GM21381 (cell line): ENCODE measurements at regions not wholly inside any gene's neighbourhood (a gene's known extent, or its start where the extent isn't known, plus 50 kb on each side); places are given as distances from the start of the nearest gene placed in this dataset.

Experiments
- ATAC-seq: cut with Tn5 transposase; IDR thresholded peaks from one replicate; pipeline ENCODE4 v1.9.1; 2021; ENCODE audit warnings: mild to moderate bottlenecking, moderate library complexity; ENCODE audit not compliant: unreplicated experiment

- no peak for ATAC-seq
These were observed 444.8 kb downstream of the MAFB start for GRCh38 chr20:40244286-40244685.

GRCh38 chr20:40241596-40242343, 447.3 kb downstream of the MAFB start:
- ATAC-seq = no peak

GRCh38 chr20:40238511-40238910, 450.5 kb downstream of the MAFB start:
- no peak for ATAC-seq

DNA sequence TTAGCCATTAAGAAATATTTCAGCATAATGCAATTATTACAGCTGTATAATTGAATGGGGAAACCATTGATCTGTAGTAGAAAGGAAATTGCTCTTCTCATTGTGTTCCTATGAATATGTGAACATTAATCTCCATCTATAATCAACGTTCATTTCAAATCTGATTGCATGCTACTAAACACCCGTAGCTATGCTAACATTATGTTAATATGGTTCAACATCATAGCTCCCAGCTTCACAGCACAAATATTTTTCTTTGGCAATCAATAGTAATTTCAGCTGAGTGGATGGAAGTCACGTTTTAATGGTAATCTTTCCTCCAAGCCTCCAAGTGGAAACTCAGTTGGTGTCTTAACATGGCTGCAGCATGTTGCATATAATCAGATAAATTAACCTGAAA, 454.4 kb downstream of the MAFB start:
- ATAC-seq = no peak

DNA sequence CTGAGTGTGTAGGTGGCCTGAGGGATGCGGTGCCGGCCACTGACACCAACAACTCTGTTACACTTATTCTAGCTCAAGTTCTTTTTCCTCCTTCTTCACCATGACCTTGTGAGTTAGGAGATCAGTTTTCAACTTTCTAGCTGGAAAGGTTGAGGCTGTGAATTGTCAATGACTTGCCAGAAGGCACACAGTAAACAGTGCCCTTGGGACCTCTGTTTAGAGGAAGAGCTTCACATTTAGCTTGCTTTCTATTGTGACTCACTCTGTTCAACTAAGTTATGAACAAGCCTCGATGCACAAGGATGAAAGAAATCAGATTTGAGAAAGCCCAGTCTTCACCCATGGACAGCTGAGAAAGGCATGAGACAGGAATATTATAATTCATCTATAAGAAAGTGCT, 455.6 kb downstream of the MAFB start:
- ATAC-seq = no peak

GRCh38 chr20:40232756-40233155, 456.3 kb downstream of the MAFB start:
- ATAC-seq = no peak

DNA sequence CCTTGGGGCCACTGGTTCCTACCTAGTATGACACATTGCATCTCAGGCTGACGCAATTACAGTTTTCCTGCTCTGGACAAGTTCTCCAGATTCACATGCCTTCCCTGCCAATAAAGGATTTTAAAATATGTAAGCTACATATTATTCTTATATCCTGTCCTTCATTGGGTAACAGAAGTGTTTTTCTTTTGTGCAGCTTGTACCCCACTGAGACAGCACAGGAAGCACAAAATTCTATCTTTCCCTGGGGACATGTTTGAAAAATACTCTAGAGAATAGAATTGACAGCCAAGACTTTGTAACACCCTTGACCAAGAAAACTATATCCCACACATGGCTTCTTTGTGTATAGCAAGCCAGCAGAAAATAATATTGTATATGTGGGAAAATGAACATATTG, 456.8 kb downstream of the MAFB start:
- ATAC-seq = no peak

DNA sequence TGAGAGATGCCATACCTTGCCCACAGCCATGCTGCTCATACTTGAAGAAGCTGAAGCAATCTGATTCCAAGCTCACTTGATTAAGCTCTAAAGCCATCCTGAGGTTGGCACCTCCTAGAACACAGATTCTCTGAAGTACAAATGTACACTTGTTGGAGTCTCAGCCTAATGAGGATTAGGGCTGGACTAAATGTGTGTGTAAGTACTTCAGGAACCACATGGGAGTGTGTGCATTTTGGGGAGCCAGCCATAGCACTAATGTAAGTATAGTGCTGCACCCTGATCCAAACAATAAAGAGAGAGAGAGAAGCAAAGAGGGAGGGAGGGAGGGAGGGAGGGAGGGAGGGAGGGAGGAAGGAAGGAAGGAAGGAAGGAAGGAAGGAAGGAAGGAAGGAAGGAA, 458.6 kb downstream of the MAFB start:
- ATAC-seq = no peak

DNA sequence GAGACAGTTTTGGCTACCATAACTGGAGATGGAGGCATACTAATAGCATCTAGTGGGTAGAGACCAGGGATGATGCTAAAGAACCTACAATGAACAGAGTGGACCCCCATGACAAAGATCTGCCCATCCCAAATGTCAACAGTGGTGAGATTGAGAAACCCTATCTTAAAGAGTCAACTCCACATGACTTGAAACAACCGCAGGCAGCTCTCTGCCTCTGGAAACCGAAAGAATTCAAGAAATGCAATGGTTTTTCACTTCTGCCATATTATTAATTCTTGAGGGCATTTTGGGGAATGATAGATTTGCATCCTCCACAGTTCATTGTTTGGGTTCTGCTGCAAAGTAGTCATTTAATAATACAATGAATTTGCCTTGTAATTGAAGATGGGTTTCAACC, 463.4 kb downstream of the MAFB start:
- ATAC-seq = no peak

- ATAC-seq = no peak
These were observed 465.2 kb downstream of the MAFB start for GRCh38 chr20:40223810-40224209.

- ATAC-seq = no peak
These were observed 470.1 kb downstream of the MAFB start for GRCh38 chr20:40218971-40219370.

DNA sequence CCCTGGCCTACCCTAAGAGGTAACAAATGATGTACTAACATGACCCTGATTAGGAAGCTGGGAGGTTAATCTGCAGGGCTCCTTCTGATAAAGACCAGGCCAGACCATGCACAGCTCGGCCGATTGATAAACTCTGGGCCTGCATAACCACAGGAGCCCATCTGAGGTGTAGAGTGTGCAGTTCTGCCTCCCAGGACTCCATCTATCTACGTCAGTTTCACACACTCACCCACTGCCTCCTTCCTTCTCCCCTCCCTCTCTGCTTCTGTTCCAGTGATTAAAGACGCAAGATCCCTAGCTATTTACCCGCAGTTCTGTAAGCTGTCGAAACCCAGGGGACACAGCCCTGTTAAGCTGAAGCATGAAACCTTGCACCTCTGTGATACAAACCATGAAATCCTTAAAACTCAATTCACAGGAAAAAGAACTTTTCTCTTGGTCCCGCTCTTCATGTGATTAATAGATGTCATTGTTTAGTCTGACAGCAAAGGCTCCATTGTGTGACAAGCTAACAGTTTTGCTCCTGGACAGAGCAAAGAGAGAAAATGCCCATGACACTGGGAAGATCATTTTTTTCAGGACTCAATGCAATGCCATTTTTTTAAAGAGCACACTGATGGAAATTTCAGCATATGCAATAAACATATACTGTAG, 470.6 kb downstream of the MAFB start:
- ATAC-seq = no peak

DNA sequence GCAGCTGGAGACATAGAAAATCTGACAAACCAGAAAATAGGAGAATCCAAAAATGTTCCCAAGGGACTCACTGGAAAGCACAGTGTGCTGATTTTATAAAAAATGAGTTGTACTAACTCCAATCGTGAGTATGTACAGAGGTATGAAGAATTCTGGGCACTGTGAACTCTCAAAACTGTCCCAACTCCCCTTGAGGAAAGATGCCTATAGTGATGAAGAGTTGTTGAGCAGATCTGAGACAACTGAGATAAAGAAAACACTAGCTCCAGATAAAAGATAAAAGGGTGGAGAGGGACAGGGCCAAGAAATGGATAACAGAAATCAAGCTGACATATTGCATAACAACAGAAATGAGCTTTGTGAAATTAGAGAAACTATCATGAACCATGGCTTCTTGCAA, 481.4 kb downstream of the MAFB start:
- no peak for ATAC-seq

DNA sequence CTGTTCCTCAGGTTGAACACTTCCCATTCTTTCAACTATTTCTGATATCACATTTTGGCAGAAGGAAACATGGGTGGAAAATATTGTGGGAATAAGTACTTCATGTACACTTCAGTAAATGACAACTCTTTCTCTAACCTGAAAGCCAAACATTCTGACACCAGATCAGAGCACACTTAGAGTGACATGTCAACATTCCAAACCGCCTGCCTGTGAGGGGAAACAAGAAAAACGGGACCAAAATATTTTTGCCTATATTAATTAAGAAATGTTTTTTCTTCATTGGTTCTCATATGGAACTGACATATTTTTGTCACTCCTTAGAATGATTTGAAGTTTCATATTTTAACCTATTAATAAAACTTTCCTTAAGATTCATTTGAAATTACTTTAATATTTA, 483.1 kb downstream of the MAFB start:
- ATAC-seq = no peak

GRCh38 chr20:40203032-40203431, 486.0 kb downstream of the MAFB start:
- no peak for ATAC-seq

DNA sequence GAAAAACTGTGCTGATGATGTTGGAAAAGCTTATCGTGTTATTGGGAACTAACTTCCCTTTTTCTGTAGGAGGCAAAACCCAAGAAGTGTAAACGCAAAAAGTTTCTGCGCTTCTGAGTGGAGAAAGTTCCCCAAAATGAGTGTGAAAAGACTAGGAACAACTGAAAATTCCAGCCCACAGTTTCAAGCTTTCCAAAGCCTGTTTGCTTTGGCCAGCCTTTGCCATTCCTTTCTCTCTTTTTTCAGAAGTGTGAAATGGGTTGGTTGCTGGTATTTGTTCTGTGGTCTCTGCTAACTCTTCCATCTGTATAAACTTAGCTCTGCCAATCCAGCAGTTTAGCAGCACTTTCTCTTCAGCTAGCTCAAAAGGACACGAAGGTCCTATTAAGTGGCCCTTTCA, 491.3 kb downstream of the MAFB start:
- no peak for ATAC-seq

DNA sequence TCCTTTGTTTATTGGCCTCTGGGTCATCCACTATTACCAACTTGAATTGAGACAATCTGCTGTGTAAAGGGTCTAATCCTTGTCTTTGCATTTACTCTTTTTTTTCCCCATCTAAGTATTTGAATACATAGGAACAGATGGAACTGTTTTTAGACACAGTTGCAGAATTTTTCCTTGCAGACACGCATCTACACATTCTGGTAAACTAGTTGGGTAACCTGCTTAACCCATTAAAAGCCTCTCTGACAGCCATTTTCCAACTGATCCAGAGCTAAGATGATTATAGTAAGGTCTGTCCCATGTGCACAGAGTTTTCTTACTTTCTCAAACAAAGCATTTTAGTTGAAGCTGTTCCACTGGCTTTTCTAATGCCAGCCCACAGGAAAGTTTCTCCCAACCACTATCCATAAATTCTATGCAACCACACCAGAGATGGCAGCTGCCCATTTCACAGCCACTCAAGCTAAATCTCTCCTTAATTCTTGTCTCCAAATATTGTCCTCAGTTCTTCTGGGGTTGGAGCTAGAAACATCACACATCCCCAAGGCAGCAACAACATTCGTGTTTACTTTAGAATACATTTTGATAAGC, 492.1 kb downstream of the MAFB start:
- no peak for ATAC-seq

DNA sequence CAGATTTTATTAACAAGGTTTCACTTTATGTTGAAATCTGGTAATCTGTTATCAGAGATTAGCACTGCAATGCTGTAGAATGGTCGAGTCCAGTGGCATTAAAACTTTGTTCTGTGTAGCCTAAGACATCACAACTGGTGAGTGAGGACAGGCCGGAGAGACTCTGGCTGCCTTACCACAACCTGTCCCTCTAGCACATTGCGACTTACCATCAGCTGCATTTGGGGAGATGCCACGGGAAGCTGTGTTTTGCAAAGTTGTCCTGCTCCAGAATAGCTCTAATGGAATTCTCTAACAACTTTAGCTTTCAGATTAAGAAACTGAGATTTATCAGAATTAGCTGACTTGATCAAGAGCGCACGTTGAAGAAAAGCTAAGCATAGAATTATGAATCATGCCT, 493.3 kb downstream of the MAFB start:
- no peak for ATAC-seq

GRCh38 chr20:40192529-40192928, 496.5 kb downstream of the MAFB start:
- no peak for ATAC-seq

DNA sequence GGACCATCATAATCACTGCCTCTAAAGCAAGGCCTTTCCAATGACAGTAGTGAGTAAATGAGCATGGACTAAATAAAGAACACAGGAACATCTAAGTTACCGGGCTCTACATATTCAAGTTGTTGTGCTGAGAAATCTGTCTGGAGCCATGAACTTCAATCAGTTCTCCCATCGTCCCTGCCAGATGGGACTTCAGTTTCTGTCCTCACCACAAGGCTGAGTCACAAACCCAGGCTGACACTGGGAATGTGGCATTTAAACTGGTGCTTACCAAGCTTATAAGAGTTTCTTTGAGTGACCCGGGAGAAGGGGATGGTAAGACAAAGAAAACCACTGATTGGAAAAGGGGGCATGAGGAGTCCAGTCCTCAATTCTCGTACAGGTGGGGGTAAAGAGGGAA, 497.0 kb downstream of the MAFB start:
- no peak for ATAC-seq

GRCh38 chr20:40191573-40191972, 497.5 kb downstream of the MAFB start:
- no peak for ATAC-seq

DNA sequence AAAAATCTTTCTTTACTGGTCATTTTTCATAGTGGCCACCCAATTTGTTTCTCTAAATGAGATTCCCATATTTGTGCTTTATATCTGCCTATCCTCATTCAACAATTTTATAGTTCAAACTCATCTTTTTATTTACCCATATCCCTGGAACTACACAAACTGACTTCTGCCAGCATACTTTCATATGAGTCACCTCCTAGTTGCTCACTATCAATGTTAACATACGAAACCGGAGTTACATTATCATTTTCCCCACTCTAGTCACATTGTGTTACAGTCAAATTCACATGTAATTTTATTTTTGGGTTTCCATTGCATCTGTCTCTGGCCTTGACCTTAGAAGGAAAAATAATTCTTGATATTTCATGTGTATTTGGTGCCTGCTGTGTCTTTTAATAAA, 499.4 kb downstream of the MAFB start:
- no peak for ATAC-seq
